Astrocyte (in vitro differentiated cells and primary cell): ENCODE measurements at regions not wholly inside any gene's neighbourhood (a gene's known extent, or its start where the extent isn't known, plus 50 kb on each side); places are given as distances from the start of the nearest gene placed in this dataset.
"Not testable (repeated sequence)": the region's sequence is repeated elsewhere in the genome, so short reads cannot be mapped to it uniquely, and the experiment has no call there.

ENCODE experiments used
- DNase-seq: peaks from one replicate; pipeline ENCODE4 v3.0.0-alpha.2; 2010; ENCODE audit warnings: low read depth
- FAIRE-seq: peaks from 2 replicates; lab custom pipeline; 2011; peaks lifted over from hg19 to GRCh38; lab: Jason Lieb, UNC
- H2AFZ ChIP-seq: 2 replicates; pipeline ENCODE4 v1.6.0; 2012; ENCODE audit warnings: low read depth, low read length, inconsistent platforms
- H3K27ac ChIP-seq: 2 replicates; pipeline ENCODE4 v1.5.1; 2011; ENCODE audit warnings: low read depth, low read length, inconsistent platforms
- H3K27me3 ChIP-seq: 2 replicates; pipeline ENCODE4 v1.6.0; 2011; ENCODE audit warnings: low read length, inconsistent platforms; ENCODE audit not compliant: insufficient read depth
- H3K36me3 ChIP-seq: 2 replicates; pipeline ENCODE4 v1.5.1; 2011; ENCODE audit warnings: low read length, inconsistent platforms; ENCODE audit not compliant: insufficient read depth
- H3K4me1 ChIP-seq: 2 replicates; pipeline ENCODE4 v1.5.1; 2011; ENCODE audit warnings: low read length, inconsistent platforms; ENCODE audit not compliant: insufficient read depth
- H3K4me2 ChIP-seq: 2 replicates; pipeline ENCODE4 v1.6.0; 2012; ENCODE audit warnings: low read length, inconsistent platforms
- H3K4me3 ChIP-seq: 2 replicates; pipeline ENCODE4 v1.5.1; 2011; ENCODE audit warnings: low read depth, mild to moderate bottlenecking, low read length, inconsistent platforms; ENCODE audit not compliant: insufficient read depth
- H3K79me2 ChIP-seq: 2 replicates; pipeline ENCODE4 v1.6.0; 2012; ENCODE audit warnings: mild to moderate bottlenecking, low read length, inconsistent platforms; ENCODE audit not compliant: insufficient read depth
- H3K9ac ChIP-seq: 2 replicates; pipeline ENCODE4 v1.6.0; 2012; ENCODE audit warnings: mild to moderate bottlenecking, low read length, inconsistent platforms
- H3K9me3 ChIP-seq: 2 replicates; pipeline ENCODE4 v1.5.1; 2012; ENCODE audit warnings: low read depth, mild to moderate bottlenecking, low read length, inconsistent platforms; ENCODE audit not compliant: insufficient read depth
- H4K20me1 ChIP-seq: 2 replicates; pipeline ENCODE4 v1.6.0; 2012; ENCODE audit warnings: low read length, inconsistent platforms; ENCODE audit not compliant: insufficient read depth
- H3K27ac Mint-ChIP-seq: one replicate; pipeline ENCODE4 v1.8.0; 2021; ENCODE audit warnings: mild to moderate bottlenecking, mixed read lengths; ENCODE audit not compliant: unreplicated experiment
- H3K27me3 Mint-ChIP-seq: one replicate; pipeline ENCODE4 v1.8.0; 2021; ENCODE audit warnings: low read depth, mixed read lengths; ENCODE audit not compliant: unreplicated experiment
- H3K36me3 Mint-ChIP-seq: one replicate; pipeline ENCODE4 v1.8.0; 2021; ENCODE audit warnings: low read depth, mixed read lengths; ENCODE audit not compliant: unreplicated experiment
- H3K4me1 Mint-ChIP-seq: one replicate; pipeline ENCODE4 v1.8.0; 2021; ENCODE audit warnings: low read depth, mixed read lengths; ENCODE audit not compliant: unreplicated experiment
- H3K4me3 Mint-ChIP-seq: one replicate; pipeline ENCODE4 v1.8.0; 2021; ENCODE audit warnings: mild to moderate bottlenecking, moderate library complexity, mixed read lengths; ENCODE audit not compliant: unreplicated experiment
- H3K9me3 Mint-ChIP-seq: one replicate; pipeline ENCODE4 v1.8.0; 2021; ENCODE audit warnings: mild to moderate bottlenecking, mixed read lengths; ENCODE audit not compliant: unreplicated experiment
- EZH2 ChIP-seq: IDR thresholded peaks from 2 replicates; pipeline ENCODE4 v1.6.1; 2012; ENCODE audit warnings: mild to moderate bottlenecking, low read length, inconsistent platforms; ENCODE audit not compliant: insufficient read depth
- TF ChIP-seq, protein P1 (sequence below): IDR thresholded peaks from 2 replicates; pipeline ENCODE4 v1.5.1; 2011; ENCODE audit warnings: low read depth, mild to moderate bottlenecking, inconsistent platforms, low read length, moderate library complexity; ENCODE audit not compliant: insufficient read depth

DNA sequence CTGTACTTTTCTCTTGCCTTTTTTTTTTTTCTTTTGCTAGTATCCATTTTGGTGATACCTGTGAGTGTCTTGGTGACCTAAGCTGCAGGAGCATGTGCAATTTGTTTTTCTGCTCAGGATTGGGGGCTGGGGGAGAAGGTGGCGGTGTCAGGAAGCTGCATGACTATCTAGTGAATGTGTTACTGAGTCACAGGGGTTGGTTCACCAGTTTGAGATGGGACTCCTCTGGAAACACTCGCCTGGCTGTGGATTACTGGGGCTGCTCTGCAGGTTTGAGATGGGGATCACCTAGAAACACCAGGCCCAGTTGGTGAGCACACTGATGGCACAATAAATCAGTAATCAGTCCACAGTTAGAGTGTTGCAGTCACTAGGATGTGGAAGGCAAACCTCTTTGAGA, 447.9 kb downstream of the SPATA31D1 start:
- TF ChIP-seq EZH2: no peak
- TF ChIP-seq, protein P1, sequence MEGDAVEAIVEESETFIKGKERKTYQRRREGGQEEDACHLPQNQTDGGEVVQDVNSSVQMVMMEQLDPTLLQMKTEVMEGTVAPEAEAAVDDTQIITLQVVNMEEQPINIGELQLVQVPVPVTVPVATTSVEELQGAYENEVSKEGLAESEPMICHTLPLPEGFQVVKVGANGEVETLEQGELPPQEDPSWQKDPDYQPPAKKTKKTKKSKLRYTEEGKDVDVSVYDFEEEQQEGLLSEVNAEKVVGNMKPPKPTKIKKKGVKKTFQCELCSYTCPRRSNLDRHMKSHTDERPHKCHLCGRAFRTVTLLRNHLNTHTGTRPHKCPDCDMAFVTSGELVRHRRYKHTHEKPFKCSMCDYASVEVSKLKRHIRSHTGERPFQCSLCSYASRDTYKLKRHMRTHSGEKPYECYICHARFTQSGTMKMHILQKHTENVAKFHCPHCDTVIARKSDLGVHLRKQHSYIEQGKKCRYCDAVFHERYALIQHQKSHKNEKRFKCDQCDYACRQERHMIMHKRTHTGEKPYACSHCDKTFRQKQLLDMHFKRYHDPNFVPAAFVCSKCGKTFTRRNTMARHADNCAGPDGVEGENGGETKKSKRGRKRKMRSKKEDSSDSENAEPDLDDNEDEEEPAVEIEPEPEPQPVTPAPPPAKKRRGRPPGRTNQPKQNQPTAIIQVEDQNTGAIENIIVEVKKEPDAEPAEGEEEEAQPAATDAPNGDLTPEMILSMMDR: no peak
- Histone ChIP-seq H3K27me3 (no peaks in the 10 kb centered on the region), H3K79me2 (no peaks in the 10 kb centered on the region), H3K9me3 (no peaks in the 10 kb centered on the region), H4K20me1 (no peaks in the 10 kb centered on the region), H3K4me1 (no peaks in the 10 kb centered on the region), H3K27ac (no peak overlapping the region), H3K9ac (no peak overlapping the region), H3K36me3 (no peaks in the 10 kb centered on the region), H2AFZ (no peak overlapping the region), H3K4me3 (no peak overlapping the region), H3K4me2 (peak overlapping the region; percentile 42)
- Mint-ChIP-seq H3K27ac (no peak overlapping the region), H3K36me3 (no peaks in the 10 kb centered on the region), H3K9me3 (peaks cover 15% of the 10 kb centered on the region), H3K4me3 (no peak overlapping the region), H3K4me1 (peaks cover 5% of the 10 kb centered on the region), H3K27me3 (no peaks in the 10 kb centered on the region)
- no peak for FAIRE-seq
- peak; percentile 20 for DNase-seq

DNA sequence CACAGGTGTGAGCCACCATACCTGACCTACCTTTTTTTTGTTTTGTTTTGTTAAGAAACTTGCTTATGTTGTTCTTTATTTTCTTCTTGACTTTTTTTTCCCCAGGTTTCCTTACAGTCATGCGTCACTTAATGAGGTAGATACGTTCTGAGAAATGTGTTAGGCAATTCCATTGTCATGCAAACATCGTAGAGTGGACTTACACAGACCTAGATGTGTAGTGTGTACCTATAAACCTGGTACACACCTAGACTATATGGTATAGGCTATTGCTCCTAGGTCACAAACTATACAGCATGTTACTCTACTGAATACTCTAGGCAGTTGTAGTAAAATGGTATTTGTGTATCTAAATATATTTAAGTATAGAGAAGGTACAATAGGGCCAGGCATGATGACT, 448.6 kb downstream of the SPATA31D1 start:
- H2AFZ ChIP-seq, H3K9ac ChIP-seq, H3K27ac ChIP-seq, H3K4me1 Mint-ChIP-seq, H3K4me1 ChIP-seq, H3K4me3 ChIP-seq, H3K9me3 ChIP-seq, H3K36me3 ChIP-seq, H3K27ac Mint-ChIP-seq, H4K20me1 ChIP-seq, H3K4me3 Mint-ChIP-seq, H3K27me3 Mint-ChIP-seq, DNase-seq, H3K79me2 ChIP-seq, H3K36me3 Mint-ChIP-seq, H3K27me3 ChIP-seq: not testable (repeated sequence)
- FAIRE-seq: peak; percentile 69
- H3K4me2 ChIP-seq: peak overlapping the region; percentile 42
- H3K9me3 Mint-ChIP-seq: peaks cover 14% of the 10 kb centered on the region

DNA sequence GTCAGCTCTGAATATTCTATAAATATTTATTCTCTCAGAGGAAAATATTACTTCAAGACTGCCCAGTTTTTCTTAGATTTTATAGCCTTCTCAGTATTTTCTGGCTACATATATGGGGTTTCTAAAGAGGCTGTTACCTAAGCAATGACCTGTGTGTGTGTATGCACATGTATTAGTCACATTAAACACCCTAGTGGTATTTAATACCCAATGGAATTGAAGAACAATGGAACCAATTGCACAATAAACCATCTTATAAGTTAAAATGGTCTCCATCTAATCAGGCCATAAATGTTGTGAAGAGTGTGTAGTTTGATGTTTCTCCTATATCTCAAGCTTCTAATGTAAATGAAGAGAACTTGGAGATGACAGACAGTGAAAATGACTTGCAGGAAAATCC, 450.0 kb downstream of the SPATA31D1 start:
- FAIRE-seq (no peak), DNase-seq (no peak)
- Histone ChIP-seq H3K27ac (no peak overlapping the region), H3K27me3 (no peaks in the 10 kb centered on the region), H3K4me1 (no peaks in the 10 kb centered on the region), H4K20me1 (no peaks in the 10 kb centered on the region), H2AFZ (no peak overlapping the region), H3K4me3 (no peak overlapping the region), H3K9me3 (no peaks in the 10 kb centered on the region), H3K79me2 (no peaks in the 10 kb centered on the region), H3K4me2 (no peak overlapping the region), H3K36me3 (no peaks in the 10 kb centered on the region), H3K9ac (no peak overlapping the region)
- no peak overlapping the region for H3K4me3 Mint-ChIP-seq
- H3K4me1 Mint-ChIP-seq: peaks cover 5% of the 10 kb centered on the region
- H3K27me3 Mint-ChIP-seq: no peaks in the 10 kb centered on the region
- no peaks in the 10 kb centered on the region for H3K36me3 Mint-ChIP-seq
- H3K9me3 Mint-ChIP-seq: peaks cover 13% of the 10 kb centered on the region
- no peak overlapping the region for H3K27ac Mint-ChIP-seq
- TF ChIP-seq, protein P1: no peak
- no peak for TF ChIP-seq EZH2
